Endodermal cell (in vitro differentiated cells): ENCODE measurements at regions not wholly inside any gene's neighbourhood (a gene's known extent, or its start where the extent isn't known, plus 50 kb on each side); places are given as distances from the start of the nearest gene placed in this dataset.

Experiments
- DNase-seq: peaks from one replicate; pipeline ENCODE4 v3.0.0-alpha.2; 2017
- H3K27ac ChIP-seq: 2 replicates; pipeline ENCODE4 v1.5.1; 2013; ENCODE audit warnings: mild to moderate bottlenecking, low read depth, low read length, moderate library complexity
- H3K27me3 ChIP-seq: 2 replicates; pipeline ENCODE4 v1.6.1; 2013; ENCODE audit warnings: mild to moderate bottlenecking, low read length, moderate library complexity; ENCODE audit not compliant: insufficient read depth, control insufficient read depth, poor library complexity, severe bottlenecking
- H3K36me3 ChIP-seq: 2 replicates; pipeline ENCODE4 v1.7.0; 2013; ENCODE audit warnings: mild to moderate bottlenecking, low read length, moderate library complexity; ENCODE audit not compliant: control insufficient read depth, insufficient read depth
- H3K4me1 ChIP-seq: one replicate; pipeline ENCODE4 v1.7.0; 2013; ENCODE audit warnings: low read length; ENCODE audit not compliant: control insufficient read depth, insufficient read depth
- H3K4me3 ChIP-seq: 2 replicates; pipeline ENCODE4 v1.5.1; 2013; ENCODE audit warnings: mild to moderate bottlenecking, low read length, moderate library complexity
- H3K9ac ChIP-seq: 2 replicates; pipeline ENCODE4 v1.6.1; 2013; ENCODE audit warnings: mild to moderate bottlenecking, low read length, moderate library complexity; ENCODE audit not compliant: poor library complexity, severe bottlenecking; ENCODE audit errors: extremely low read depth
- H3K9me3 ChIP-seq: 2 replicates; pipeline ENCODE4 v1.6.1; 2013; ENCODE audit warnings: mild to moderate bottlenecking, low read length, moderate library complexity; ENCODE audit not compliant: control insufficient read depth
- H3K27ac Mint-ChIP-seq: 2 replicates; pipeline ENCODE4 v1.8.0; 2020; ENCODE audit warnings: mixed read lengths
- H3K27me3 Mint-ChIP-seq: 2 replicates; pipeline ENCODE4 v1.8.0; 2021; ENCODE audit warnings: mild to moderate bottlenecking, mixed read lengths; ENCODE audit not compliant: insufficient read depth
- H3K36me3 Mint-ChIP-seq: 2 replicates; pipeline ENCODE4 v1.8.0; 2020; ENCODE audit warnings: low read depth, mixed read lengths
- H3K4me1 Mint-ChIP-seq: 2 replicates; pipeline ENCODE4 v1.8.0; 2020; ENCODE audit warnings: mixed read lengths
- H3K4me3 Mint-ChIP-seq: 2 replicates; pipeline ENCODE4 v1.8.0; 2020; ENCODE audit warnings: mild to moderate bottlenecking, moderate library complexity, mixed read lengths
- H3K9me3 Mint-ChIP-seq: 2 replicates; pipeline ENCODE4 v1.8.0; 2020; ENCODE audit warnings: mild to moderate bottlenecking, mixed read lengths
- CTCF ChIP-seq: fragments of 200-600 bp; sonication (generic); conservative IDR thresholded peaks from 2 replicates; pipeline ENCODE4 v1.5.0; 2021; ENCODE audit warnings: antibody characterized with exemption, mild to moderate bottlenecking
- WGBS, 2 experiments: methylation state at CpG; one replicate each; pipeline versions ENCODE4 v1.1.5 to v1.1.7; 2013; ENCODE audit warnings: missing lambda C conversion rate in 2 of 2, mixed read lengths in 1 of 2; ENCODE audit not compliant: insufficient coverage in 1 of 2, insufficient read length in 1 of 2; 5-methylcytosine and 5-hydroxymethylcytosine counted together

DNA sequence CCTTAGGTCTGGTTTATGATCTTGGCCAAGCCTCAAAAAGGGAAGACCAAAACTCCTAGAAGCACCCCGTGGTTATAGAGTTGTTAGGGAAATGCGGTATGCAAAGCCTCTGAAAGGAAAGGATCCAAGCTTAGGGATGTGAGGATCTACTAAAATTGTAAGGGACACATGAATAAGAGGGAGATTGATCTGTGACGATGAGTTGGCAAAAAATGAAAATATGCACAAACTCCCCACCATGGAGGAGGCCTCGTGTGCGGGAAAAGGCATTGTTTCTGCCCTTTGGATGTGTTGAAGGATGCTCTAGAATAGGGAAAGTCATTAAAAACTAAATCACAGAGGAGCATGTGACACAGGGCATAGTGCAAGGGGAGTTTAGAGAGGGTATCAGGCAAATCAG lies 88.7 kb upstream of the UBL3 start:
- WGBS, 2 experiments = 60 to 69% methylated on average over 1 to 5 of the region's 5 CpGs
- no peak for DNase-seq
- no peak overlapping the region for H3K4me3 Mint-ChIP-seq
- no peaks in the 10 kb centered on the region for H3K27me3 ChIP-seq
- no peaks in the 10 kb centered on the region for H3K36me3 Mint-ChIP-seq
- no peak overlapping the region for H3K27ac Mint-ChIP-seq
- peaks cover 4% of the 10 kb centered on the region for H3K27me3 Mint-ChIP-seq
- TF ChIP-seq CTCF = no peak
- no peaks in the 10 kb centered on the region for H3K9me3 ChIP-seq
- peaks cover 5% of the 10 kb centered on the region for H3K4me1 ChIP-seq
- H3K4me3 ChIP-seq = no peak overlapping the region
- H3K9me3 Mint-ChIP-seq = no peaks in the 10 kb centered on the region
- no peak overlapping the region for H3K9ac ChIP-seq
- no peaks in the 10 kb centered on the region for H3K36me3 ChIP-seq
- H3K27ac ChIP-seq = no peak overlapping the region
- peaks cover 58% of the 10 kb centered on the region for H3K4me1 Mint-ChIP-seq

GRCh38 chr13:29937841-29938240 lies 87.4 kb upstream of the UBL3 start:
- Histone ChIP-seq H3K4me3 (no peak overlapping the region), H3K27me3 (no peaks in the 10 kb centered on the region), H3K4me1 (peaks cover 1% of the 10 kb centered on the region), H3K9ac (no peak overlapping the region), H3K9me3 (no peaks in the 10 kb centered on the region), H3K27ac (no peak overlapping the region), H3K36me3 (no peaks in the 10 kb centered on the region)
- Mint-ChIP-seq H3K9me3 (no peaks in the 10 kb centered on the region), H3K4me3 (no peak overlapping the region), H3K27ac (no peak overlapping the region), H3K4me1 (peaks cover 45% of the 10 kb centered on the region), H3K27me3 (peaks cover 4% of the 10 kb centered on the region), H3K36me3 (no peaks in the 10 kb centered on the region)
- WGBS, 2 experiments = 85 to 94% methylated on average over 3 to 4 of the region's 4 CpGs
- DNase-seq = no peak
- TF ChIP-seq CTCF = no peak

- H3K27me3 Mint-ChIP-seq = peaks cover 4% of the 10 kb centered on the region
- Histone ChIP-seq H3K27ac (no peak overlapping the region), H3K9me3 (no peaks in the 10 kb centered on the region), H3K9ac (no peak overlapping the region), H3K4me3 (no peak overlapping the region), H3K27me3 (no peaks in the 10 kb centered on the region), H3K36me3 (no peaks in the 10 kb centered on the region), H3K4me1 (no peaks in the 10 kb centered on the region)
- no peaks in the 10 kb centered on the region for H3K9me3 Mint-ChIP-seq
- no peak for TF ChIP-seq CTCF
- DNase-seq = no peak
- no peak overlapping the region for H3K4me3 Mint-ChIP-seq
- no peaks in the 10 kb centered on the region for H3K36me3 Mint-ChIP-seq
- 83 to 90% methylated on average over 2 to 12 of the region's 12 CpGs for WGBS, 2 experiments
- H3K4me1 Mint-ChIP-seq = peaks cover 40% of the 10 kb centered on the region
- H3K27ac Mint-ChIP-seq = no peak overlapping the region
These were observed 87.0 kb upstream of the UBL3 start for GRCh38 chr13:29937379-29937778.
